Glutamatergic neuron (in vitro differentiated cells): ENCODE measurements at regions not wholly inside any gene's neighbourhood (a gene's known extent, or its start where the extent isn't known, plus 50 kb on each side); places are given as distances from the start of the nearest gene placed in this dataset.

Experiments used
- DNase-seq: peaks from one replicate; pipeline ENCODE4 v3.0.0; 2022
- H3K27ac Mint-ChIP-seq: one replicate; pipeline ENCODE4 v1.8.0; 2020; ENCODE audit warnings: mild to moderate bottlenecking, mixed read lengths, inconsistent platforms; ENCODE audit not compliant: unreplicated experiment
- H3K27me3 Mint-ChIP-seq: one replicate; pipeline ENCODE4 v1.8.0; 2020; ENCODE audit warnings: mild to moderate bottlenecking, moderate library complexity, mixed read lengths, inconsistent platforms; ENCODE audit not compliant: unreplicated experiment
- H3K36me3 Mint-ChIP-seq: one replicate; pipeline ENCODE4 v1.8.0; 2020; ENCODE audit warnings: mild to moderate bottlenecking, mixed read lengths, inconsistent platforms; ENCODE audit not compliant: unreplicated experiment
- H3K4me1 Mint-ChIP-seq: one replicate; pipeline ENCODE4 v1.8.0; 2020; ENCODE audit warnings: mild to moderate bottlenecking, low read depth, mixed read lengths, inconsistent platforms; ENCODE audit not compliant: unreplicated experiment
- H3K4me3 Mint-ChIP-seq: one replicate; pipeline ENCODE4 v1.8.0; 2020; ENCODE audit warnings: mild to moderate bottlenecking, mixed read lengths, inconsistent platforms; ENCODE audit not compliant: unreplicated experiment
- H3K9me3 Mint-ChIP-seq: one replicate; pipeline ENCODE4 v1.8.0; 2020; ENCODE audit warnings: mild to moderate bottlenecking, moderate library complexity, mixed read lengths, inconsistent platforms; ENCODE audit not compliant: unreplicated experiment
- CTCF ChIP-seq: fragments of 200-600 bp; sonication (generic); IDR thresholded peaks from one replicate; pipeline ENCODE4 v1.5.0; 2021; ENCODE audit not compliant: partially characterized antibody, unreplicated experiment

- peaks cover 28% of the 10 kb centered on the region for H3K4me1 Mint-ChIP-seq
- TF ChIP-seq CTCF, result no peak
- H3K4me3 Mint-ChIP-seq, result no peak overlapping the region
Measured at GRCh38 chr6:6910734-6911295, 196.9 kb upstream of the RREB1 start.

GRCh38 chr6:6911391-6911790 is 196.4 kb upstream of the RREB1 start:
- Mint-ChIP-seq H3K27ac (no peak overlapping the region), H3K4me3 (no peak overlapping the region), H3K4me1 (peaks cover 26% of the 10 kb centered on the region), H3K36me3 (no peaks in the 10 kb centered on the region), H3K27me3 (no peaks in the 10 kb centered on the region), H3K9me3 (no peaks in the 10 kb centered on the region)
- TF ChIP-seq CTCF, result no peak
- DNase-seq, result no peak

More at GRCh38 chr6:6910734-6911295, 196.9 kb upstream of the RREB1 start:
- no peaks in the 10 kb centered on the region for H3K36me3 Mint-ChIP-seq
- H3K27me3 Mint-ChIP-seq, result no peaks in the 10 kb centered on the region
- H3K27ac Mint-ChIP-seq, result no peak overlapping the region
- no peak for DNase-seq
- no peaks in the 10 kb centered on the region for H3K9me3 Mint-ChIP-seq

- Mint-ChIP-seq H3K27ac (peak overlapping the region; percentile 46), H3K4me3 (no peak overlapping the region), H3K9me3 (no peaks in the 10 kb centered on the region), H3K27me3 (peaks cover 1% of the 10 kb centered on the region), H3K4me1 (peaks cover 17% of the 10 kb centered on the region), H3K36me3 (no peaks in the 10 kb centered on the region)
- no peak for TF ChIP-seq CTCF
- no peak for DNase-seq
Measured at GRCh38 chr6:6912817-6913744, 194.7 kb upstream of the RREB1 start.

GRCh38 chr6:6915219-6915618 is 192.5 kb upstream of the RREB1 start:
- Mint-ChIP-seq H3K9me3 (no peaks in the 10 kb centered on the region), H3K4me1 (peaks cover 17% of the 10 kb centered on the region), H3K36me3 (peaks cover 4% of the 10 kb centered on the region), H3K4me3 (no peak overlapping the region), H3K27ac (no peak overlapping the region), H3K27me3 (peaks cover 1% of the 10 kb centered on the region)
- no peak for DNase-seq
- no peak for TF ChIP-seq CTCF
